DND-41 (cell line): ENCODE measurements at regions not wholly inside any gene's neighbourhood (a gene's known extent, or its start where the extent isn't known, plus 50 kb on each side); places are given as distances from the start of the nearest gene placed in this dataset.

Experiments used
- ATAC-seq: fragments of 200-7000 bp; cut with Tn5 transposase; 3 replicates; pipeline ENCODE4 v1.9.1; 2021; ENCODE audit warnings: low read depth; ENCODE audit not compliant: insufficient read depth
- DNase-seq: peaks from one replicate; pipeline ENCODE4 v3.0.0-alpha.2; 2020
- H2AFZ ChIP-seq: 2 replicates; pipeline ENCODE4 v1.6.0; 2012; ENCODE audit warnings: low read depth, low read length
- H3K27ac ChIP-seq: 2 replicates; pipeline ENCODE4 v1.5.1; 2012; ENCODE audit warnings: low read length, inconsistent platforms
- H3K27me3 ChIP-seq: fragments of 200-600 bp; sonication (generic); 2 replicates; pipeline ENCODE4 v1.6.0; 2012; ENCODE audit warnings: low read length, mild to moderate bottlenecking, inconsistent platforms; ENCODE audit not compliant: insufficient read depth, poor library complexity
- H3K36me3 ChIP-seq: 2 replicates; pipeline ENCODE4 v1.5.1; 2012; ENCODE audit warnings: low read length, inconsistent platforms; ENCODE audit not compliant: insufficient read depth
- H3K4me1 ChIP-seq: 2 replicates; pipeline ENCODE4 v1.5.1; 2012; ENCODE audit warnings: mild to moderate bottlenecking, low read length; ENCODE audit not compliant: insufficient read depth
- H3K4me2 ChIP-seq: 2 replicates; pipeline ENCODE4 v1.6.0; 2012; ENCODE audit warnings: mild to moderate bottlenecking, moderate library complexity, low read length, inconsistent platforms; ENCODE audit not compliant: insufficient read depth
- H3K4me3 ChIP-seq, 2 experiments: fragments of 200-600 bp in 1 of 2; shearing (Covaris generic) in 1 of 2; 2 replicates each; pipeline ENCODE4 v1.5.1; 2012 to 2016; ENCODE audit warnings: inconsistent platforms in 2 of 2, low read length in 2 of 2, mild to moderate bottlenecking in 2 of 2, low read depth in 1 of 2, moderate library complexity in 1 of 2
- H3K79me2 ChIP-seq: 2 replicates; pipeline ENCODE4 v1.6.0; 2012; ENCODE audit warnings: low read length, inconsistent platforms; ENCODE audit not compliant: insufficient read depth
- H3K9ac ChIP-seq: 2 replicates; pipeline ENCODE4 v1.6.0; 2012; ENCODE audit warnings: low read depth, mild to moderate bottlenecking, inconsistent platforms, low read length, moderate library complexity
- H3K9me3 ChIP-seq: 2 replicates; pipeline ENCODE4 v1.5.1; 2012; ENCODE audit warnings: low read length, moderate library complexity, mild to moderate bottlenecking, inconsistent platforms; ENCODE audit not compliant: insufficient read depth, severe bottlenecking
- H4K20me1 ChIP-seq: 2 replicates; pipeline ENCODE4 v1.6.0; 2012; ENCODE audit warnings: low read length; ENCODE audit not compliant: insufficient read depth
- EZH2 ChIP-seq: IDR thresholded peaks from 3 replicates; pipeline ENCODE4 v1.6.1; 2012; ENCODE audit warnings: borderline replicate concordance, low read depth, mild to moderate bottlenecking, moderate library complexity, low read length, inconsistent platforms; ENCODE audit not compliant: severe bottlenecking
- TF ChIP-seq, protein P1 (sequence below): IDR thresholded peaks from 2 replicates; pipeline ENCODE4 v1.5.1; 2012; ENCODE audit warnings: borderline replicate concordance, low read length, moderate library complexity, mild to moderate bottlenecking; ENCODE audit not compliant: poor library complexity, severe bottlenecking; ENCODE audit errors: extremely low read depth

DNA sequence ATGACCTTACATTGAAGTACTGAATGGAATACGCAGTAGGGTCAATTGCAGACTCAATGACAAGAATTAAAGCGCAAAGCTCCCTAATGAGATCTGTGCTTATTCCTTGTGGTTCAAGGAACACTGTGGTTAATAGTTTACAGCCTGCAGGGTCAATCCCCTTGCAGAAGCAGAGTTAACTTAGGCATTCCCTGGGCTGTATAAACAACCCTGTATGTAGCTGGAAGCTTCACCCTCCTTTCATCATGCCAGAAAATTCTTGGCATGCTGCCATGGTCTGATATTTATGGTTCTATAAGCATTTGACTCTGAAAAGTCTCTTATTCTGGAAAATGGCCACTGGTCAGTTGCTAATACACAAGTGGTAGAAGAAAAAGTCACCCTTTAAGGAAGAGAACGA lies 227.7 kb downstream of the NOVA1 start:
- no peak for ATAC-seq
- no peaks in the 10 kb centered on the region for H3K36me3 ChIP-seq
- no peaks in the 10 kb centered on the region for H3K4me1 ChIP-seq

DNA sequence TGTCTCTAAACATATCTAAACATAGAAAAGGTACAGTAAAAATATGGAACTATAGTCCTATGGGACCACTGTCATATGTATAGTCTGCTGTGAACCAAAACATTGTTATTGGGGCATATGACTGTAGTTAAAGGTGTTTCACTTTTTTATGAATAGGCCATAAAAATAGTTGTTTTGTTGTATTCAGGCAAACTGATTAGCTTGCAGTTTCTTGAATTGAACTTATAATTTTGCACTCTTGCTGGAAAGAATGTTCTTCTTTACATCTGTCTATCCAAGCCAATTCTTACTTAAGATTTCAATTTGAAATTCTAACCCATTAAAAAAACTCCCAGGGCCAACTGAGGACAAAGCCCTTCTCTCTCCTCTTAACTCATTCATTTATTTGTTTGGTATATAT lies 234.1 kb downstream of the NOVA1 start:
- H3K4me2 ChIP-seq: no peak overlapping the region
- H2AFZ ChIP-seq: no peak overlapping the region
- no peaks in the 10 kb centered on the region for H4K20me1 ChIP-seq
- H3K9ac ChIP-seq: no peak overlapping the region
- no peaks in the 10 kb centered on the region for H3K27me3 ChIP-seq
- no peaks in the 10 kb centered on the region for H3K36me3 ChIP-seq
- TF ChIP-seq EZH2: no peak
- TF ChIP-seq, protein P1, sequence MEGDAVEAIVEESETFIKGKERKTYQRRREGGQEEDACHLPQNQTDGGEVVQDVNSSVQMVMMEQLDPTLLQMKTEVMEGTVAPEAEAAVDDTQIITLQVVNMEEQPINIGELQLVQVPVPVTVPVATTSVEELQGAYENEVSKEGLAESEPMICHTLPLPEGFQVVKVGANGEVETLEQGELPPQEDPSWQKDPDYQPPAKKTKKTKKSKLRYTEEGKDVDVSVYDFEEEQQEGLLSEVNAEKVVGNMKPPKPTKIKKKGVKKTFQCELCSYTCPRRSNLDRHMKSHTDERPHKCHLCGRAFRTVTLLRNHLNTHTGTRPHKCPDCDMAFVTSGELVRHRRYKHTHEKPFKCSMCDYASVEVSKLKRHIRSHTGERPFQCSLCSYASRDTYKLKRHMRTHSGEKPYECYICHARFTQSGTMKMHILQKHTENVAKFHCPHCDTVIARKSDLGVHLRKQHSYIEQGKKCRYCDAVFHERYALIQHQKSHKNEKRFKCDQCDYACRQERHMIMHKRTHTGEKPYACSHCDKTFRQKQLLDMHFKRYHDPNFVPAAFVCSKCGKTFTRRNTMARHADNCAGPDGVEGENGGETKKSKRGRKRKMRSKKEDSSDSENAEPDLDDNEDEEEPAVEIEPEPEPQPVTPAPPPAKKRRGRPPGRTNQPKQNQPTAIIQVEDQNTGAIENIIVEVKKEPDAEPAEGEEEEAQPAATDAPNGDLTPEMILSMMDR: no peak
- no peaks in the 10 kb centered on the region for H3K79me2 ChIP-seq
- H3K4me1 ChIP-seq: no peaks in the 10 kb centered on the region
- no peak for ATAC-seq
- no peaks in the 10 kb centered on the region for H3K9me3 ChIP-seq
- no peak for DNase-seq
- H3K27ac ChIP-seq: no peak overlapping the region
- H3K4me3 ChIP-seq: no peak overlapping the region

More for the DNA sequence above, 227.7 kb downstream of the NOVA1 start:
- Histone ChIP-seq H3K79me2 (no peaks in the 10 kb centered on the region), H4K20me1 (no peaks in the 10 kb centered on the region), H3K27ac (no peak overlapping the region), H3K9me3 (no peaks in the 10 kb centered on the region), H2AFZ (no peak overlapping the region), H3K27me3 (no peaks in the 10 kb centered on the region), H3K9ac (no peak overlapping the region), H3K4me2 (no peak overlapping the region), H3K4me3 (no peak overlapping the region)
- no peak for DNase-seq
- TF ChIP-seq, protein P1: no peak
- no peak for TF ChIP-seq EZH2

DNA sequence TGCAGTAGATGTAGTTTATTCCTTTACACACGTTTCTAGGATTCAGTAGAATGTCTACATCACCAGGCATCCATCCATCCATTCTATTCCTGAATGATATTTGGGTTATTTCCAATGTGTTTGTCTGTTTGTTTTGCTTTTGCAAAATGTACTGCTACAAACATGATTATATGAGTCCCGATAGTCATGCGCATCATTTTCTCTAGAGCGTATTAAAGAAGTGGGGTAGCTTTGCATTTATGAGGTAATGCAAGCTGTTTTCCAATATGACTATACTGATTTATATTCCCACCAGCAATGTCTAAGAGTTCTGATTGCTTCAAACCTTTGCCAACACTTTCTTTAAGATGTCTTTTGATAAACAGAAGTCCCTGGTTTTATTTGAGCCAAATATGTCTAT lies 253.2 kb downstream of the NOVA1 start:
- Histone ChIP-seq H3K27me3 (no peaks in the 10 kb centered on the region), H3K4me3 (no peak overlapping the region), H3K9me3 (no peaks in the 10 kb centered on the region), H3K36me3 (no peaks in the 10 kb centered on the region), H3K4me2 (no peak overlapping the region), H3K4me1 (no peaks in the 10 kb centered on the region), H2AFZ (no peak overlapping the region), H3K27ac (no peak overlapping the region), H4K20me1 (no peaks in the 10 kb centered on the region), H3K9ac (no peak overlapping the region), H3K79me2 (no peaks in the 10 kb centered on the region)
- DNase-seq (no peak), ATAC-seq (no peak)
- TF ChIP-seq, protein P1: no peak
- no peak for TF ChIP-seq EZH2

DNA sequence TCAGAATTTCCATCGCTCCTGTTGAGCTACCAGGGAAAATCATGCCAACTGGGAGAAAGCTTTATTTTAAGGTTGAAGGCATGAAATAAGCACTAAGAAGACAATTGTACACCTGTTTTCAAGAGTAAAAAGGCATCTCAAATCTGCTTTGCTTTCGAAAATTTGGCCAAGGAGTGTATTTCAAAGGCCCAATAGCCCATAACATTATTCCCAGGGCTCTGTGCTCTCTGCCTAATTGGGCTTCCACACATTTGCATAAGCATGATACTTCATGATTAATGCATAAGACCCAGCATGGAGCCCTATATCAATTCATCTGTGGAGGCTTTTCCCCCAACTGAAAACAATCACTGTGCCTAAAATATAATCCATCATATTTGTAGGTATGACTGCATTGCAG lies 258.5 kb downstream of the NOVA1 start:
- no peak for TF ChIP-seq EZH2
- TF ChIP-seq, protein P1: no peak
- Histone ChIP-seq H3K36me3 (no peaks in the 10 kb centered on the region), H4K20me1 (no peaks in the 10 kb centered on the region), H2AFZ (no peak overlapping the region), H3K9ac (no peak overlapping the region), H3K4me2 (no peak overlapping the region), H3K9me3 (no peaks in the 10 kb centered on the region), H3K27ac (no peak overlapping the region), H3K4me3 (no peak overlapping the region), H3K27me3 (no peaks in the 10 kb centered on the region), H3K79me2 (no peaks in the 10 kb centered on the region), H3K4me1 (no peaks in the 10 kb centered on the region)
- ATAC-seq (no peak), DNase-seq (no peak)
